22Rv1 (cell line): ENCODE measurements at regions not wholly inside any gene's neighbourhood (a gene's known extent, or its start where the extent isn't known, plus 50 kb on each side); places are given as distances from the start of the nearest gene placed in this dataset.

Source experiments
- ZFX ChIP-seq: fragments of 450-650 bp; IDR thresholded peaks from 2 replicates; pipeline ENCODE4 v1.6.1; 2017; ENCODE audit warnings: antibody characterized with exemption, borderline replicate concordance
- TF ChIP-seq, protein P1 (sequence below): fragments of 450-650 bp; IDR thresholded peaks from 2 replicates; pipeline ENCODE4 v1.5.1; 2017; ENCODE audit warnings: mild to moderate bottlenecking

DNA sequence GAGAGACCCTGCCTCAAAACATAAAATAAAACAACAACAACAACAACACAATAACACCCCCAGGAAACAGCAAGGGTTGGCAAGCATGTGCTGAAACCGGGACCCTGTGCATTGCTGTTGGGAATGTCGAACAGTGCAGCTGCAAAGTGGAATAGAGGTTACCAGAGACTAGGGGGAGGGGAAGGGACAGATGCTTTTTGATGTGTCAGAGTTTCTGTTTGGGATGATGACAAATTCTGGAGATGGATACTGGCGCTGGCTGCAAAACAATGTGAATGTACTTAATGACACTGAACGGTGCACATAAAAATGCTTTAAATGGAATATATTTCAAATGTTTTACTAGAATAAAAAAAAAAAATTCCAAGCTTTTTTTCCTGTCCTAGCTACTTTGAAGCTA, 241.8 kb downstream of the TEX36 start:
- TF ChIP-seq, protein P1, sequence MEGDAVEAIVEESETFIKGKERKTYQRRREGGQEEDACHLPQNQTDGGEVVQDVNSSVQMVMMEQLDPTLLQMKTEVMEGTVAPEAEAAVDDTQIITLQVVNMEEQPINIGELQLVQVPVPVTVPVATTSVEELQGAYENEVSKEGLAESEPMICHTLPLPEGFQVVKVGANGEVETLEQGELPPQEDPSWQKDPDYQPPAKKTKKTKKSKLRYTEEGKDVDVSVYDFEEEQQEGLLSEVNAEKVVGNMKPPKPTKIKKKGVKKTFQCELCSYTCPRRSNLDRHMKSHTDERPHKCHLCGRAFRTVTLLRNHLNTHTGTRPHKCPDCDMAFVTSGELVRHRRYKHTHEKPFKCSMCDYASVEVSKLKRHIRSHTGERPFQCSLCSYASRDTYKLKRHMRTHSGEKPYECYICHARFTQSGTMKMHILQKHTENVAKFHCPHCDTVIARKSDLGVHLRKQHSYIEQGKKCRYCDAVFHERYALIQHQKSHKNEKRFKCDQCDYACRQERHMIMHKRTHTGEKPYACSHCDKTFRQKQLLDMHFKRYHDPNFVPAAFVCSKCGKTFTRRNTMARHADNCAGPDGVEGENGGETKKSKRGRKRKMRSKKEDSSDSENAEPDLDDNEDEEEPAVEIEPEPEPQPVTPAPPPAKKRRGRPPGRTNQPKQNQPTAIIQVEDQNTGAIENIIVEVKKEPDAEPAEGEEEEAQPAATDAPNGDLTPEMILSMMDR: no peak
- TF ChIP-seq ZFX: no peak
